Hepatocyte (in vitro differentiated cells): ENCODE measurements at regions not wholly inside any gene's neighbourhood (a gene's known extent, or its start where the extent isn't known, plus 50 kb on each side); places are given as distances from the start of the nearest gene placed in this dataset.

Experiments
- EZH2 ChIP-seq: fragments of 200-600 bp; sonication (generic); IDR thresholded peaks from 2 replicates; pipeline ENCODE4 v1.6.1; 2016; ENCODE audit warnings: antibody characterized with exemption, mild to moderate bottlenecking, borderline replicate concordance
- EZH2phosphoT487 ChIP-seq: fragments of 200-600 bp; sonication (generic); IDR thresholded peaks from one replicate; pipeline ENCODE4 v1.6.1; 2018; ENCODE audit warnings: antibody characterized with exemption, mild to moderate bottlenecking, low read depth, moderate library complexity; ENCODE audit not compliant: unreplicated experiment, severe bottlenecking
- TF ChIP-seq, protein P1 (sequence below): fragments of 200-600 bp; sonication (generic); IDR thresholded peaks from 2 replicates; pipeline ENCODE4 v1.5.1; 2016; ENCODE audit warnings: antibody characterized with exemption, mild to moderate bottlenecking; ENCODE audit not compliant: poor library complexity

- TF ChIP-seq EZH2phosphoT487 (no peak), EZH2 (no peak)
- TF ChIP-seq, protein P1, sequence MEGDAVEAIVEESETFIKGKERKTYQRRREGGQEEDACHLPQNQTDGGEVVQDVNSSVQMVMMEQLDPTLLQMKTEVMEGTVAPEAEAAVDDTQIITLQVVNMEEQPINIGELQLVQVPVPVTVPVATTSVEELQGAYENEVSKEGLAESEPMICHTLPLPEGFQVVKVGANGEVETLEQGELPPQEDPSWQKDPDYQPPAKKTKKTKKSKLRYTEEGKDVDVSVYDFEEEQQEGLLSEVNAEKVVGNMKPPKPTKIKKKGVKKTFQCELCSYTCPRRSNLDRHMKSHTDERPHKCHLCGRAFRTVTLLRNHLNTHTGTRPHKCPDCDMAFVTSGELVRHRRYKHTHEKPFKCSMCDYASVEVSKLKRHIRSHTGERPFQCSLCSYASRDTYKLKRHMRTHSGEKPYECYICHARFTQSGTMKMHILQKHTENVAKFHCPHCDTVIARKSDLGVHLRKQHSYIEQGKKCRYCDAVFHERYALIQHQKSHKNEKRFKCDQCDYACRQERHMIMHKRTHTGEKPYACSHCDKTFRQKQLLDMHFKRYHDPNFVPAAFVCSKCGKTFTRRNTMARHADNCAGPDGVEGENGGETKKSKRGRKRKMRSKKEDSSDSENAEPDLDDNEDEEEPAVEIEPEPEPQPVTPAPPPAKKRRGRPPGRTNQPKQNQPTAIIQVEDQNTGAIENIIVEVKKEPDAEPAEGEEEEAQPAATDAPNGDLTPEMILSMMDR, result no peak
Observed at GRCh38 chr22:48596111-48596850, 1231.4 kb downstream of the BRD1 start.
